Fibroblast of villous mesenchyme (primary cell): ENCODE measurements at regions not wholly inside any gene's neighbourhood (a gene's known extent, or its start where the extent isn't known, plus 50 kb on each side); places are given as distances from the start of the nearest gene placed in this dataset.
"Not testable (repeated sequence)": the region's sequence is repeated elsewhere in the genome, so short reads cannot be mapped to it uniquely, and the experiment has no call there.

Source experiments
- DNase-seq: peaks from one replicate; pipeline ENCODE4 v3.0.0-alpha.2; 2010; ENCODE audit warnings: low read depth
- H3K4me3 ChIP-seq: 2 replicates; pipeline ENCODE4 v1.5.1; 2011; ENCODE audit warnings: low read depth, mild to moderate bottlenecking, low read length
- TF ChIP-seq, protein P1 (sequence below): IDR thresholded peaks from 2 replicates; pipeline ENCODE4 v1.5.1; 2012; ENCODE audit warnings: low read depth, mild to moderate bottlenecking, low read length; ENCODE audit not compliant: insufficient read depth

GRCh38 chr13:38429916-38430315 lies 80.3 kb downstream of the UFM1 start:
- DNase-seq = no peak

GRCh38 chr13:38430796-38431195 lies 81.1 kb downstream of the UFM1 start:
- no peak for DNase-seq
- no peak overlapping the region for H3K4me3 ChIP-seq
- TF ChIP-seq, protein P1, sequence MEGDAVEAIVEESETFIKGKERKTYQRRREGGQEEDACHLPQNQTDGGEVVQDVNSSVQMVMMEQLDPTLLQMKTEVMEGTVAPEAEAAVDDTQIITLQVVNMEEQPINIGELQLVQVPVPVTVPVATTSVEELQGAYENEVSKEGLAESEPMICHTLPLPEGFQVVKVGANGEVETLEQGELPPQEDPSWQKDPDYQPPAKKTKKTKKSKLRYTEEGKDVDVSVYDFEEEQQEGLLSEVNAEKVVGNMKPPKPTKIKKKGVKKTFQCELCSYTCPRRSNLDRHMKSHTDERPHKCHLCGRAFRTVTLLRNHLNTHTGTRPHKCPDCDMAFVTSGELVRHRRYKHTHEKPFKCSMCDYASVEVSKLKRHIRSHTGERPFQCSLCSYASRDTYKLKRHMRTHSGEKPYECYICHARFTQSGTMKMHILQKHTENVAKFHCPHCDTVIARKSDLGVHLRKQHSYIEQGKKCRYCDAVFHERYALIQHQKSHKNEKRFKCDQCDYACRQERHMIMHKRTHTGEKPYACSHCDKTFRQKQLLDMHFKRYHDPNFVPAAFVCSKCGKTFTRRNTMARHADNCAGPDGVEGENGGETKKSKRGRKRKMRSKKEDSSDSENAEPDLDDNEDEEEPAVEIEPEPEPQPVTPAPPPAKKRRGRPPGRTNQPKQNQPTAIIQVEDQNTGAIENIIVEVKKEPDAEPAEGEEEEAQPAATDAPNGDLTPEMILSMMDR = no peak

More at GRCh38 chr13:38429916-38430315, 80.3 kb downstream of the UFM1 start:
- H3K4me3 ChIP-seq = no peak overlapping the region
- TF ChIP-seq, protein P1 = no peak

- H3K4me3 ChIP-seq = no peak overlapping the region
- TF ChIP-seq, protein P1 = no peak
- no peak for DNase-seq
Observed at GRCh38 chr13:38440666-38441065, 91.0 kb downstream of the UFM1 start.

DNA sequence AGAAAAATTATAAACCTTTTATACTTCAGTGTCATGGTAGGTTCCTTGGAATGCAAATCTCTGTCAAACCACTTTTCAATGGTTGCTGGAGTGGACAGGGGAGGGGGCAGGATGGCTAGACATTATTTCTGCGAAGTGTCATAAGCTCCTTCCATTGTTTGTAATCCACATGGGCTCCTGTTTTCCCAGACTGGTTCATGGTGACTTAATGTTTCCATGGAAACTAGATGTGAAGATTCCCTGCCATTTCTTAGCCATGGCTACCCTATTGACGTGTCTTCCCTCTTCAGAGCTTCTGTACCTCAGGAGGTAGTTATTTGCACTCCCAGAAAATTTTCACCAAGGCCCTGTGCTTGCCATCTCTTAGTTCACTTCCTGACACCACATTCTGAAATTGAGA lies 95.3 kb downstream of the UFM1 start:
- no peak overlapping the region for H3K4me3 ChIP-seq
- DNase-seq = no peak
- TF ChIP-seq, protein P1 = no peak

- no peak for DNase-seq
- TF ChIP-seq, protein P1 = no peak
- H3K4me3 ChIP-seq = no peak overlapping the region
Observed at GRCh38 chr13:38452656-38453055, 103.0 kb downstream of the UFM1 start.

DNA sequence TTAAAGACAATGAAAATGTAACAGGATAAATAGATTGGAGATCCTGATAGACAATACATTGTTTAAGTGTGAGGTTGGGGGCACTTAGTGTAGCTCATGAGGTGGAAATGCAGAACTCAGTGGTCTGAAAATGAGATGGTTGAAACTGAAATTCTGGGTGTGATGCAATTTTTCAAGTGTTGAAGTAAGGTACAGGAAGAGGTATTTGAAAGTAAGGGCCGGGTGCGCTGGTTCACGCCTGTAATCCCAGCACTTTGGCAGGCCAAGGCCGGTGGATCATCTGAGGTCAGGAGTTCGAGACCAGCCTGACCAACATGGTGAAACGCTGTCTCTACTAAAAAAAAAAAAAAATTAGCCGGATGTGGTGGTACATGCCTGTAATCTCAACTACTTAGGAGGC lies 113.0 kb downstream of the UFM1 start:
- H3K4me3 ChIP-seq = no peak overlapping the region
- TF ChIP-seq, protein P1 = no peak
- DNase-seq = no peak

DNA sequence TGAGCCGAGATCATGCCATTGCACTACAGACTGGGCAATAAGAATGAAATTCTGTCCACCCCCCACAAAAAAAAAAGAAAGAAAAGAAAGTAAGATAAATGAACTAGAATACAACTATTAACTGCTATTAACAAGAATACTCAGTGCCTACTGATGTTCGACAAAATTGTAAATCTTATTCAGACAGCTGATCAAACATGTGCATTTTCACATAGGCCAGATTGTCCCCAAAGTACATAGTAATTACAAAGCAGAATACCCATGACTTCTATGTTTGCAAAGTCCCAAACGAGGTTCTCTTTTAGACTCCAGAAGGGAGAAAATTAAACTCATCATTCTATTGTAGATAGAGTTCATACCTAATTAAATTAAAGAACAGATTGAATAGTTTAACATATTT lies 113.4 kb downstream of the UFM1 start:
- TF ChIP-seq, protein P1 = no peak
- DNase-seq = no peak
- no peak overlapping the region for H3K4me3 ChIP-seq

DNA sequence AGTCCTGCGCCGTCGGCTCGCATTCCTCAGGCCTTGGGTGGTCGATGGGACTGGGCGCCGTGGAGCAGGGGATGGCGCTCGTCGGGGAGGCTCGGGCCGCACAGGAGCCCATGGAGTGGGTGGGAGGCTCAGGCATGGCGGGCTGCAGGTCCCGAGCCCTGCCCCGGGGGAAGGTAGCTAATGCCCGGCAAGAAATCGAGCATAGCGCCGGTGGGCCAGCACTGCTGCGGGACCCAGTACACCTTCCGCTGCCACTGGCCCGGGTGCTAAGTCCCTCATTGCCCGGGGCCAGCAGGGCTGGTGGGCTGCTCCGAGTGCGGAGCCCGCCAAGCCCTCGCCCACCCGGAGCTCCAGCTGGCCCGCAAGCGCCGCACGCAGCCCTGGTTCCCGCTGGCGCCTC lies 122.8 kb downstream of the UFM1 start:
- H3K4me3 ChIP-seq, DNase-seq: not testable (repeated sequence)
